ENCODE measurements at regions not wholly inside any gene's neighbourhood (a gene's known extent, or its start where the extent isn't known, plus 50 kb on each side); places are given as distances from the start of the nearest gene placed in this dataset.

- H3K9ac ChIP-seq (ENCODE audit: low read length), result no peak overlapping the region
- intact Hi-C loops (cut with micrococcal nuclease), result no loop called here
- peaks cover 10 to 27% of the 10 kb centered on the region in 2 experiments for H3K4me1 ChIP-seq (ENCODE audit: control insufficient read depth in 1 of 2, insufficient read depth in 2 of 2, low read length in 2 of 2)
- no peak overlapping the region for H3K4me2 ChIP-seq (ENCODE audit: low read length)
- H4K20me1 ChIP-seq (ENCODE audit: insufficient read depth), result no peaks in the 10 kb centered on the region
- H3K27ac ChIP-seq (ENCODE audit: low read depth, low read length), result no peak overlapping the region
- TF ChIP-seq, protein P1, sequence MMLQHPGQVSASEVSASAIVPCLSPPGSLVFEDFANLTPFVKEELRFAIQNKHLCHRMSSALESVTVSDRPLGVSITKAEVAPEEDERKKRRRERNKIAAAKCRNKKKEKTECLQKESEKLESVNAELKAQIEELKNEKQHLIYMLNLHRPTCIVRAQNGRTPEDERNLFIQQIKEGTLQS (IDR thresholded peaks at IDR 0.05), result no peak
- TF ChIP-seq MAX (IDR thresholded peaks at IDR 0.05) (no peak), ZNF274 (IDR thresholded peaks at IDR 0.05; ENCODE audit: low read depth, low read length) (no peak), ELF1 (IDR thresholded peaks at IDR 0.05; ENCODE audit: borderline replicate concordance, low read depth) (no peak), YY1 (IDR thresholded peaks at IDR 0.05; ENCODE audit: extremely low read depth, insufficient replicate concordance, low read depth, low read length) (no peak), CEBPB (IDR thresholded peaks at IDR 0.05; ENCODE audit: low read depth) (no peak), EGR1 (IDR thresholded peaks at IDR 0.05; ENCODE audit: low read depth) (no peak), SIN3A (IDR thresholded peaks at IDR 0.05; ENCODE audit: low read depth) (no peak)
- DNase-seq (ENCODE audit: low read depth, low spot score) (no peak), ATAC-seq (no peak)
- no peaks in the 10 kb centered on the region for H3K79me2 ChIP-seq (ENCODE audit: insufficient read depth, low read length)
- no peaks in the 10 kb centered on the region for H3K9me2 ChIP-seq (ENCODE audit: insufficient read depth)
- no peak overlapping the region for H2AFZ ChIP-seq (ENCODE audit: low read depth, low read length, poor library complexity, severe bottlenecking)
- no peak overlapping the region for H3K4me3 ChIP-seq (replicated peaks in 1 of 2; ENCODE audit: low read depth in 1 of 2, low read length in 2 of 2)
- no TSS peak for BruUV-seq (replicated peaks)
- ChIA-PET POLR2A (no interaction called here), RAD21 (ENCODE audit: low non-redundant PET in 1 of 2, low total read pairs in 2 of 2, uncharacterized antibody in 2 of 2, unreplicated experiment in 2 of 2) (no interaction called here), CTCF (no interaction called here)
- H3K9me3 ChIP-seq (ENCODE audit: control insufficient read depth in 1 of 2, insufficient read depth in 1 of 2, low read depth in 1 of 2, low read length in 2 of 2), result no peaks in the 10 kb centered on the region
- no peaks in the 10 kb centered on the region for H3K27me3 ChIP-seq (ENCODE audit: insufficient read depth, low read length)
- H3K36me3 ChIP-seq (ENCODE audit: control insufficient read depth in 1 of 2, insufficient read depth in 2 of 2, low read length in 2 of 2), result no peaks in the 10 kb centered on the region
Measured at GRCh38 chr6:33886673-33887144, 82.9 kb upstream of the MLN start.

Data from HCT116 (cell line).